ENCODE measurements at regions not wholly inside any gene's neighbourhood (a gene's known extent, or its start where the extent isn't known, plus 50 kb on each side); places are given as distances from the start of the nearest gene placed in this dataset.

- TF ChIP-seq CTCF (IDR thresholded peaks at IDR 0.05) (no peak), EZH2 (IDR thresholded peaks at IDR 0.05; ENCODE audit: borderline replicate concordance, insufficient read depth, low read depth, low read length, poor library complexity, severe bottlenecking) (no peak)
These were observed 68.9 kb upstream of the CDH18 start for GRCh38 chr5:20056933-20057332.

All from B cell (primary cell).